ENCODE measurements at regions not wholly inside any gene's neighbourhood (a gene's known extent, or its start where the extent isn't known, plus 50 kb on each side); places are given as distances from the start of the nearest gene placed in this dataset.

DNA sequence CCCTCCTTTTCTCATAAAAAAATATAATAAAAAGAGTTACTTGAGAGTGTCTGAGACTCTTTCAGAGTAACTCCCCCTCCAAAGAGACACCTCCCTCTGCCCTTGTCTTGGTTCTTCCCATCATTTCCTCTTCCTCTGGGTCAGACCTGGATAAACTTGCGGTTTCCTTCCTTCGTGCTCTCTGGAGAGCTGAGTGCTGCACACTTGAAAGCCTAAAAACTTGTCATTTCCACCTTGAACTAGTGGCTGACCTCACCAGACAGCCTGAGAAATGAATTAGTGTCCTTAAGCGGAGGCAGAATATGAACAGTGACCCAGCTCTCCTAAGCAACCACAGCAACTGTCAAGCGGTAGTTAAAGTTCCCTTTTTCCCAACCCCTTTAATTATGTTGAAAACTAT is 88.4 kb upstream of the PROX1 start:
- no peaks in the 10 kb centered on the region for H3K27me3 ChIP-seq (ENCODE audit: insufficient read depth, low read depth)
- H4K20me1 ChIP-seq (ENCODE audit: insufficient read depth) = no peaks in the 10 kb centered on the region
- H3K9ac ChIP-seq = no peak overlapping the region
- no peak overlapping the region for H3K4me2 ChIP-seq
- H2AFZ ChIP-seq (ENCODE audit: low read depth) = no peak overlapping the region
- no peaks in the 10 kb centered on the region for H3K36me3 ChIP-seq (ENCODE audit: insufficient read depth)
- no peaks in the 10 kb centered on the region for H3K4me1 ChIP-seq (ENCODE audit: low read depth, poor library complexity, severe bottlenecking)
- no peaks in the 10 kb centered on the region for H3K79me2 ChIP-seq (ENCODE audit: insufficient read depth, low read depth)
- H3K4me3 ChIP-seq (IDR thresholded peaks at IDR 0.05; ENCODE audit: insufficient read depth, low read depth, low read length) = no peak overlapping the region
- no peak overlapping the region for H3K27ac ChIP-seq
- TF ChIP-seq, protein P1, sequence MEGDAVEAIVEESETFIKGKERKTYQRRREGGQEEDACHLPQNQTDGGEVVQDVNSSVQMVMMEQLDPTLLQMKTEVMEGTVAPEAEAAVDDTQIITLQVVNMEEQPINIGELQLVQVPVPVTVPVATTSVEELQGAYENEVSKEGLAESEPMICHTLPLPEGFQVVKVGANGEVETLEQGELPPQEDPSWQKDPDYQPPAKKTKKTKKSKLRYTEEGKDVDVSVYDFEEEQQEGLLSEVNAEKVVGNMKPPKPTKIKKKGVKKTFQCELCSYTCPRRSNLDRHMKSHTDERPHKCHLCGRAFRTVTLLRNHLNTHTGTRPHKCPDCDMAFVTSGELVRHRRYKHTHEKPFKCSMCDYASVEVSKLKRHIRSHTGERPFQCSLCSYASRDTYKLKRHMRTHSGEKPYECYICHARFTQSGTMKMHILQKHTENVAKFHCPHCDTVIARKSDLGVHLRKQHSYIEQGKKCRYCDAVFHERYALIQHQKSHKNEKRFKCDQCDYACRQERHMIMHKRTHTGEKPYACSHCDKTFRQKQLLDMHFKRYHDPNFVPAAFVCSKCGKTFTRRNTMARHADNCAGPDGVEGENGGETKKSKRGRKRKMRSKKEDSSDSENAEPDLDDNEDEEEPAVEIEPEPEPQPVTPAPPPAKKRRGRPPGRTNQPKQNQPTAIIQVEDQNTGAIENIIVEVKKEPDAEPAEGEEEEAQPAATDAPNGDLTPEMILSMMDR (conservative IDR thresholded peaks at IDR 0.05; ENCODE audit: low read depth, low read length) = no peak

DNA sequence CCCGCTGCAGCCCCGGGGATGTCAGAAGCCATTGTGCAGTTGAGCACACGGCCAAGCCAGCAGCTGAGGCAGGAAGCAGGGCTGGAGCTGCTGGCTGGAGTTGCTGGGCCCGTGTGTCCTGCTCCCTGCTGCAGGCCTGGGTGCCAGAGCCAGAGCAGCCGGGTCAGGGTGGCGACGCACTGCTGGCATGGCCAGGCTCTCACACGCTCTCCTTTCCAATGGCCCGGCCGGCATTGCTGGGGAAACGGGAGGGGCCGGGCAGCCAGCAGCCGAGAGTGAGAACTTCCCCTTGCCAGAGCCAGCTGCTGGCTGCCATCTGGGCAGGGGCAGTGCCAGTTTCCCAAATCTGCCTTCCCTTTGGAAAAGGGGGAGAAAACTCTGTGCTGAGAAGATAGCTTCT is 82.4 kb upstream of the PROX1 start:
- Histone ChIP-seq H3K4me3 (IDR thresholded peaks at IDR 0.05; ENCODE audit: insufficient read depth, low read depth, low read length) (no peak overlapping the region), H3K27me3 (ENCODE audit: insufficient read depth, low read depth) (no peaks in the 10 kb centered on the region), H3K27ac (no peak overlapping the region), H4K20me1 (ENCODE audit: insufficient read depth) (no peaks in the 10 kb centered on the region), H3K4me1 (ENCODE audit: low read depth, poor library complexity, severe bottlenecking) (no peaks in the 10 kb centered on the region), H3K9ac (no peak overlapping the region), H3K79me2 (ENCODE audit: insufficient read depth, low read depth) (no peaks in the 10 kb centered on the region), H3K4me2 (no peak overlapping the region), H3K36me3 (ENCODE audit: insufficient read depth) (no peaks in the 10 kb centered on the region), H2AFZ (ENCODE audit: low read depth) (no peak overlapping the region)
- TF ChIP-seq, protein P1 (conservative IDR thresholded peaks at IDR 0.05; ENCODE audit: low read depth, low read length) = no peak

DNA sequence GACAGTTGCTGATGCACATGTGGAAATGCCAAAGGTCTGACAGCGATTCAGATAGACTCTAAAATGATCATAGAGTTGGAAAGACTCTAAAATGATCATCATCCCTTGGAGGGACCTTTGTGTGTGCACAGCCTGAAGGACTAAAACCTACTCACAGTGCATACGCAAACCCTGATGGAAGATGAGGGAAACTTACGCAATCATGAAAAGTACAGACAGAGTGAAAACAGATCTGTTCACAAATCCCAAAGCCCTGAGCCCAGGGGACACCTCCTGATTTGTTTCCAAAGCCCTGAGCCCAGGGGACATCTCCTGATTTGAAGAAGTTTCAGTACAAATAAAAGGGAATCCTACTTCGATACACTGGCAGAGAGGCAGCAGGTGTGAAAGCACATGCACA is 79.3 kb upstream of the PROX1 start:
- no peaks in the 10 kb centered on the region for H3K4me1 ChIP-seq (ENCODE audit: low read depth, poor library complexity, severe bottlenecking)
- no peaks in the 10 kb centered on the region for H3K79me2 ChIP-seq (ENCODE audit: insufficient read depth, low read depth)
- no peak overlapping the region for H3K27ac ChIP-seq
- TF ChIP-seq, protein P1 (conservative IDR thresholded peaks at IDR 0.05; ENCODE audit: low read depth, low read length) = no peak
- no peaks in the 10 kb centered on the region for H3K27me3 ChIP-seq (ENCODE audit: insufficient read depth, low read depth)
- no peaks in the 10 kb centered on the region for H4K20me1 ChIP-seq (ENCODE audit: insufficient read depth)
- no peak overlapping the region for H2AFZ ChIP-seq (ENCODE audit: low read depth)
- no peak overlapping the region for H3K4me3 ChIP-seq (IDR thresholded peaks at IDR 0.05; ENCODE audit: insufficient read depth, low read depth, low read length)
- H3K4me2 ChIP-seq = no peak overlapping the region
- no peak overlapping the region for H3K9ac ChIP-seq
- no peaks in the 10 kb centered on the region for H3K36me3 ChIP-seq (ENCODE audit: insufficient read depth)

DNA sequence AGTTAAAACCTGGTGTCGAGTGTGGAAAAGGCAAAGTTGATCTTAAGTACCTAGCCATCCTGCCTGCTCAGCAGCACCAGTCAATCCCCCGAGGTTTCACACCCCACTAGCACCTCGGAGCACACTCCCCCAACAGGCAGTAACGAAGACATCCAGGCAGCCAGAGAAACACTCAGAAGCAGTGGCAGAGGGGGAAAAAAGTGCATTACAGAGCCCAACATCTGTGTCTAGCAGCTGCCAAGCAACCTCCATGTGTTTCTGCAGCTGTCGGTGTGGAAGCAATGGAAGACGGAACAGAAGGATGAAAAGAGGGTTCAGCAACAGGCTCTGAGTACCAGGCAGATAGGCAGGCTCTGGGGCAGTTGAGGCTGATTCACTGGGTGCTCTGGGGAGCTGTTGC is 73.4 kb upstream of the PROX1 start:
- Histone ChIP-seq H3K36me3 (ENCODE audit: insufficient read depth) (no peaks in the 10 kb centered on the region), H3K9ac (no peak overlapping the region), H3K4me2 (no peak overlapping the region), H2AFZ (ENCODE audit: low read depth) (no peak overlapping the region), H3K27me3 (ENCODE audit: insufficient read depth, low read depth) (no peaks in the 10 kb centered on the region), H3K27ac (no peak overlapping the region), H3K4me1 (ENCODE audit: low read depth, poor library complexity, severe bottlenecking) (no peaks in the 10 kb centered on the region), H3K4me3 (IDR thresholded peaks at IDR 0.05; ENCODE audit: insufficient read depth, low read depth, low read length) (no peak overlapping the region), H4K20me1 (ENCODE audit: insufficient read depth) (no peaks in the 10 kb centered on the region), H3K79me2 (ENCODE audit: insufficient read depth, low read depth) (no peaks in the 10 kb centered on the region)
- TF ChIP-seq, protein P1 (conservative IDR thresholded peaks at IDR 0.05; ENCODE audit: low read depth, low read length) = no peak

DNA sequence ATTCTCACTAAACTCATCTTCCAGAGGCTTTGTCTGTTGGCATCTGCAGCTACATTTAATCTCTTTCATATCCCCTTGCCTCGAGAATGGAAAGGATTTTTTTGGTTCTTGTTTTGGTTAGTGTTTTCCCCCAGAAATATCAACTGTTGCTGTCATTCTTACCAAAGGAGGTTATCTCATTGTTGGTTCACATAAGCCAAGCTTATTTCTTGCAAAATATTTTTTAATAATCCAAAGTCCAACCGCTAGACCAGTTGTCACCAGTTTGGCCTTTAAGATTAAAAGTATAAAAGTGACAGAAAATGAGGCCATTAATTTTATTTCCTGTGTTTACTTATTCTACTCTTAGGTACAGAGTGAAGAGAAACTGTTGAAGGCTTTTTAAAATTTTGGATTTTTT is 66.5 kb upstream of the PROX1 start:
- no peaks in the 10 kb centered on the region for H3K36me3 ChIP-seq (ENCODE audit: insufficient read depth)
- no peaks in the 10 kb centered on the region for H3K27me3 ChIP-seq (ENCODE audit: insufficient read depth, low read depth)
- TF ChIP-seq, protein P1 (conservative IDR thresholded peaks at IDR 0.05; ENCODE audit: low read depth, low read length) = no peak
- H3K9ac ChIP-seq = no peak overlapping the region
- H4K20me1 ChIP-seq (ENCODE audit: insufficient read depth) = no peaks in the 10 kb centered on the region
- H3K4me3 ChIP-seq (IDR thresholded peaks at IDR 0.05; ENCODE audit: insufficient read depth, low read depth, low read length) = no peak overlapping the region
- H2AFZ ChIP-seq (ENCODE audit: low read depth) = no peak overlapping the region
- H3K27ac ChIP-seq = no peak overlapping the region
- H3K79me2 ChIP-seq (ENCODE audit: insufficient read depth, low read depth) = no peaks in the 10 kb centered on the region
- no peak overlapping the region for H3K4me2 ChIP-seq
- H3K4me1 ChIP-seq (ENCODE audit: low read depth, poor library complexity, severe bottlenecking) = no peaks in the 10 kb centered on the region

All from KMS-11 (cell line).